Activated CD4-positive, alpha-beta T cell treated with anti-CD3 and anti-CD28 coated beads for 48 hours (primary cell): ENCODE measurements at regions not wholly inside any gene's neighbourhood (a gene's known extent, or its start where the extent isn't known, plus 50 kb on each side); places are given as distances from the start of the nearest gene placed in this dataset.
"Not testable (repeated sequence)": the region's sequence is repeated elsewhere in the genome, so short reads cannot be mapped to it uniquely, and the experiment has no call there.

ENCODE experiments used
- DNase-seq: peaks from one replicate; pipeline ENCODE4 v3.0.0-alpha.2; 2020

GRCh38 chr5:163185315-163185714 is 252.1 kb upstream of the CCNG1 start:
- DNase-seq, result no peak

- DNase-seq, result no peak
Measured at GRCh38 chr5:163189023-163189553, 248.3 kb upstream of the CCNG1 start.

- DNase-seq, result no peak
Measured at GRCh38 chr5:163190283-163190682, 247.1 kb upstream of the CCNG1 start.

- no peak for DNase-seq
Measured at GRCh38 chr5:163190784-163191183, 246.6 kb upstream of the CCNG1 start.

- DNase-seq, result no peak
Measured at GRCh38 chr5:163193886-163194285, 243.5 kb upstream of the CCNG1 start.

GRCh38 chr5:163205645-163206044 is 231.8 kb upstream of the CCNG1 start:
- no peak for DNase-seq

- no peak for DNase-seq
Measured at GRCh38 chr5:163221581-163221980, 215.8 kb upstream of the CCNG1 start.

- no peak for DNase-seq
Measured at GRCh38 chr5:163222982-163223381, 214.4 kb upstream of the CCNG1 start.

GRCh38 chr5:163244445-163244987 is 192.9 kb upstream of the CCNG1 start:
- DNase-seq, result no peak

GRCh38 chr5:163245584-163245983 is 191.8 kb upstream of the CCNG1 start:
- no peak for DNase-seq

GRCh38 chr5:163248333-163248732 is 189.1 kb upstream of the CCNG1 start:
- no peak for DNase-seq

- no peak for DNase-seq
Measured at GRCh38 chr5:163248871-163249270, 188.5 kb upstream of the CCNG1 start.

- no peak for DNase-seq
Measured at GRCh38 chr5:163252950-163253349, 184.4 kb upstream of the CCNG1 start.

- no peak for DNase-seq
Measured at GRCh38 chr5:163259495-163259894, 177.9 kb upstream of the CCNG1 start.

- no peak for DNase-seq
Measured at GRCh38 chr5:163260471-163260870, 176.9 kb upstream of the CCNG1 start.

GRCh38 chr5:163260961-163261360 is 176.4 kb upstream of the CCNG1 start:
- no peak for DNase-seq

- no peak for DNase-seq
Measured at GRCh38 chr5:163261647-163262269, 175.6 kb upstream of the CCNG1 start.

- DNase-seq, result not testable (repeated sequence)
Measured at GRCh38 chr5:163266249-163266648, 171.1 kb upstream of the CCNG1 start.

- no peak for DNase-seq
Measured at GRCh38 chr5:163269624-163270023, 167.8 kb upstream of the CCNG1 start.

- no peak for DNase-seq
Measured at GRCh38 chr5:163276466-163276865, 160.9 kb upstream of the CCNG1 start.

GRCh38 chr5:163280897-163281296 is 156.5 kb upstream of the CCNG1 start:
- not testable (repeated sequence) for DNase-seq

- no peak for DNase-seq
Measured at GRCh38 chr5:163281512-163281911, 155.9 kb upstream of the CCNG1 start.

GRCh38 chr5:163293836-163294235 is 143.6 kb upstream of the CCNG1 start:
- DNase-seq, result no peak

- DNase-seq, result no peak
Measured at GRCh38 chr5:163303718-163304117, 133.7 kb upstream of the CCNG1 start.

- DNase-seq, result no peak
Measured at GRCh38 chr5:163305655-163306054, 131.7 kb upstream of the CCNG1 start.
